Calu3 (cell line): ENCODE measurements at regions not wholly inside any gene's neighbourhood (a gene's known extent, or its start where the extent isn't known, plus 50 kb on each side); places are given as distances from the start of the nearest gene placed in this dataset.

Experiments used
- BruUV-seq: library from RNA; stranded (reverse); fragments of 400-500 nt; replicated peaks from 2 replicates; lab custom pipeline; 2021; lab: Mats Ljungman, UMichigan
- CTCF ChIA-PET: fragments of 300-600 bp; sonication (Branson Sonifier 250); formaldehyde crosslinking; loops from one replicate; lab custom pipeline; 2022; ENCODE audit warnings: antibody characterized with exemption; lab: Charles Lee
- DNase-seq: peaks from one replicate; pipeline ENCODE4 v3.0.0; 2022
- H3K27ac Mint-ChIP-seq: one replicate; pipeline ENCODE4 v1.8.0; 2022; ENCODE audit warnings: mixed read lengths; ENCODE audit not compliant: unreplicated experiment
- H3K27me3 Mint-ChIP-seq: one replicate; pipeline ENCODE4 v1.8.0; 2022; ENCODE audit warnings: mixed read lengths; ENCODE audit not compliant: unreplicated experiment
- H3K36me3 Mint-ChIP-seq: one replicate; pipeline ENCODE4 v1.8.0; 2022; ENCODE audit warnings: mild to moderate bottlenecking, moderate library complexity, mixed read lengths; ENCODE audit not compliant: insufficient read depth, unreplicated experiment
- H3K4me1 Mint-ChIP-seq: one replicate; pipeline ENCODE4 v1.8.0; 2022; ENCODE audit warnings: mild to moderate bottlenecking, low read depth, mixed read lengths; ENCODE audit not compliant: unreplicated experiment
- H3K4me3 Mint-ChIP-seq: one replicate; pipeline ENCODE4 v1.8.0; 2022; ENCODE audit warnings: mild to moderate bottlenecking, low read depth, moderate library complexity, mixed read lengths; ENCODE audit not compliant: unreplicated experiment
- H3K9me3 Mint-ChIP-seq: one replicate; pipeline ENCODE4 v1.8.0; 2022; ENCODE audit warnings: low read depth, mixed read lengths; ENCODE audit not compliant: unreplicated experiment
- intact Hi-C: fragments of 100-400 bp; cut with micrococcal nuclease; formaldehyde crosslinking; loops from one replicate; pipeline ENCODE4 v1.10.0; 2022; ENCODE audit not compliant: unreplicated experiment
- TF ChIP-seq, protein P1 (sequence below): fragments of 200-600 bp; IDR thresholded peaks from one replicate; pipeline ENCODE4 v1.8.0; 2022; ENCODE audit warnings: antibody characterized with exemption; ENCODE audit not compliant: unreplicated experiment

DNA sequence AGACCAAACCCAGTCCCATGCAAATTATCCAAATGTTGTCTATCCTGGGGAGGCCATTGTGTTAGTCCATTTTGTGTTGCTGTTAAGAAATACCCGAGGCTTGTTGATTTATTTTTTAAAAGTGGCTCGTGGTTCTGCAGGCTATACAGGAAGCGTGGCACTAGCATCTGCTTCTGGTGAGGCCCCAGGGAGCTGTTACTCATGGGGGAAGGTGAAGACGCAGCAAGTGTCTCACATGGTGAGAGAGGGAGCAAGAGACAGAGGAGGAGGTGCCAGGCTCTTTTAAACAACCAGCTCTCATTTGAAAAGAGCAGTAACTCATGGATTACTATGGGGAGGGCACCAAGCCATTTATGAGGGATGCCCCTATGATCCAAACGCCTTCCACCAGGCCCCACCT is 80.3 kb upstream of the ARL4C start:
- Mint-ChIP-seq H3K9me3 (no peaks in the 10 kb centered on the region), H3K4me1 (no peaks in the 10 kb centered on the region), H3K4me3 (no peak overlapping the region), H3K27ac (no peak overlapping the region), H3K27me3 (peaks cover 55% of the 10 kb centered on the region), H3K36me3 (no peaks in the 10 kb centered on the region)
- no TSS peak for BruUV-seq
- intact Hi-C loops = no loop called here
- CTCF ChIA-PET = interaction anchor here (0.7 to 1.2 kb wide), 2 partner anchors 304 to 603 kb away, joined by 3 read pairs; no protein-coding TSS in a partner anchor
- DNase-seq = no peak
- TF ChIP-seq, protein P1, sequence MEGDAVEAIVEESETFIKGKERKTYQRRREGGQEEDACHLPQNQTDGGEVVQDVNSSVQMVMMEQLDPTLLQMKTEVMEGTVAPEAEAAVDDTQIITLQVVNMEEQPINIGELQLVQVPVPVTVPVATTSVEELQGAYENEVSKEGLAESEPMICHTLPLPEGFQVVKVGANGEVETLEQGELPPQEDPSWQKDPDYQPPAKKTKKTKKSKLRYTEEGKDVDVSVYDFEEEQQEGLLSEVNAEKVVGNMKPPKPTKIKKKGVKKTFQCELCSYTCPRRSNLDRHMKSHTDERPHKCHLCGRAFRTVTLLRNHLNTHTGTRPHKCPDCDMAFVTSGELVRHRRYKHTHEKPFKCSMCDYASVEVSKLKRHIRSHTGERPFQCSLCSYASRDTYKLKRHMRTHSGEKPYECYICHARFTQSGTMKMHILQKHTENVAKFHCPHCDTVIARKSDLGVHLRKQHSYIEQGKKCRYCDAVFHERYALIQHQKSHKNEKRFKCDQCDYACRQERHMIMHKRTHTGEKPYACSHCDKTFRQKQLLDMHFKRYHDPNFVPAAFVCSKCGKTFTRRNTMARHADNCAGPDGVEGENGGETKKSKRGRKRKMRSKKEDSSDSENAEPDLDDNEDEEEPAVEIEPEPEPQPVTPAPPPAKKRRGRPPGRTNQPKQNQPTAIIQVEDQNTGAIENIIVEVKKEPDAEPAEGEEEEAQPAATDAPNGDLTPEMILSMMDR = no peak

- CTCF ChIA-PET = interaction anchor here (1.2 kb wide), 1 partner anchor 536 kb away, joined by 3 read pairs; no protein-coding TSS in a partner anchor
These were observed 74.9 kb upstream of the ARL4C start for GRCh38 chr2:234571620-234572407.

GRCh38 chr2:234570476-234570875 is 73.6 kb upstream of the ARL4C start:
- no peak overlapping the region for H3K27ac Mint-ChIP-seq
- CTCF ChIA-PET = no interaction called here
- no TSS peak for BruUV-seq

More at GRCh38 chr2:234571620-234572407, 74.9 kb upstream of the ARL4C start:
- DNase-seq = no peak
- no peaks in the 10 kb centered on the region for H3K36me3 Mint-ChIP-seq
- TF ChIP-seq, protein P1 = no peak
- peaks cover 83% of the 10 kb centered on the region for H3K27me3 Mint-ChIP-seq
- BruUV-seq = no TSS peak
- intact Hi-C loops = no loop called here
- no peaks in the 10 kb centered on the region for H3K4me1 Mint-ChIP-seq
- no peak overlapping the region for H3K4me3 Mint-ChIP-seq
- H3K9me3 Mint-ChIP-seq = no peaks in the 10 kb centered on the region
- H3K27ac Mint-ChIP-seq = no peak overlapping the region

GRCh38 chr2:234569776-234570430 is 73.0 kb upstream of the ARL4C start:
- Mint-ChIP-seq H3K9me3 (no peaks in the 10 kb centered on the region), H3K27ac (no peak overlapping the region), H3K4me1 (no peaks in the 10 kb centered on the region), H3K4me3 (no peak overlapping the region), H3K27me3 (peaks cover 95% of the 10 kb centered on the region), H3K36me3 (no peaks in the 10 kb centered on the region)
- intact Hi-C loops = no loop called here
- DNase-seq = no peak
- BruUV-seq = no TSS peak
- TF ChIP-seq, protein P1 = no peak
- CTCF ChIA-PET = no interaction called here

More at GRCh38 chr2:234570476-234570875, 73.6 kb upstream of the ARL4C start:
- DNase-seq = no peak
- no peaks in the 10 kb centered on the region for H3K4me1 Mint-ChIP-seq
- H3K4me3 Mint-ChIP-seq = no peak overlapping the region
- intact Hi-C loops = no loop called here
- no peaks in the 10 kb centered on the region for H3K36me3 Mint-ChIP-seq
- peaks cover 97% of the 10 kb centered on the region for H3K27me3 Mint-ChIP-seq
- TF ChIP-seq, protein P1 = no peak
- H3K9me3 Mint-ChIP-seq = no peaks in the 10 kb centered on the region
